GM12878 (cell line): ENCODE measurements at regions not wholly inside any gene's neighbourhood (a gene's known extent, or its start where the extent isn't known, plus 50 kb on each side); places are given as distances from the start of the nearest gene placed in this dataset.

Experiments
- PML ChIP-seq: IDR thresholded peaks from 2 replicates; pipeline ENCODE4 v1.6.1; 2012; ENCODE audit warnings: low read length, inconsistent platforms
- RFX5 ChIP-seq: IDR thresholded peaks from 2 replicates; pipeline ENCODE4 v1.6.1; 2011; ENCODE audit warnings: low read depth, low read length, improper control_type of control experiment
- SMAD5 ChIP-seq: IDR thresholded peaks from 2 replicates; pipeline ENCODE4 v1.6.1; 2016; ENCODE audit warnings: antibody characterized with exemption, low read depth
- TCF12 ChIP-seq: IDR thresholded peaks from 2 replicates; pipeline ENCODE4 v1.6.1; 2011; ENCODE audit warnings: low read depth, mild to moderate bottlenecking, low read length
- ZNF217 ChIP-seq: fragments of 450-650 bp; IDR thresholded peaks from 2 replicates; pipeline ENCODE4 v1.6.1; 2017; ENCODE audit warnings: antibody characterized with exemption, mild to moderate bottlenecking
- ZNF622 ChIP-seq: fragments of 450-650 bp; IDR thresholded peaks from 2 replicates; pipeline ENCODE4 v1.6.1; 2017; ENCODE audit warnings: mild to moderate bottlenecking, inconsistent platforms
- ZSCAN29 ChIP-seq: fragments of 450-650 bp; IDR thresholded peaks from 2 replicates; pipeline ENCODE4 v1.6.1; 2017; ENCODE audit warnings: mild to moderate bottlenecking, moderate library complexity
- TF ChIP-seq, protein P1 (sequence below): fragments of 450-650 bp; formaldehyde crosslinking; IDR thresholded peaks from 2 replicates; pipeline ENCODE4 v1.5.0; 2022; ENCODE audit warnings: mild to moderate bottlenecking, missing genetic modification characterization
- TF ChIP-seq, protein P2 (sequence below): IDR thresholded peaks from 2 replicates; pipeline ENCODE4 v1.6.1; 2012; ENCODE audit warnings: low read length, inconsistent platforms
- TF ChIP-seq, protein P3 (sequence below): IDR thresholded peaks from 2 replicates; pipeline ENCODE4 v1.6.1; 2011; ENCODE audit warnings: borderline replicate concordance, low read depth, mild to moderate bottlenecking, moderate library complexity, low read length; ENCODE audit not compliant: insufficient read depth, poor library complexity, severe bottlenecking
- TF ChIP-seq, protein P4 (sequence below): fragments of 450-650 bp; IDR thresholded peaks from 2 replicates; pipeline ENCODE4 v1.6.1; 2017; ENCODE audit warnings: antibody characterized with exemption, mild to moderate bottlenecking, moderate library complexity
- TF ChIP-seq, protein P5 (sequence below): IDR thresholded peaks from 2 replicates; pipeline ENCODE4 v1.6.1; 2012; ENCODE audit warnings: low read depth, low read length, improper control_type of control experiment
- TF ChIP-seq, protein P6 (sequence below): fragments of 450-650 bp; IDR thresholded peaks from 2 replicates; pipeline ENCODE4 v1.6.1; 2018; ENCODE audit warnings: borderline replicate concordance, mild to moderate bottlenecking; ENCODE audit not compliant: partially characterized antibody
- TF ChIP-seq, protein P7 (sequence below): fragments of 450-650 bp; formaldehyde crosslinking; IDR thresholded peaks from 2 replicates; pipeline ENCODE4 v1.4.0; 2022; ENCODE audit warnings: mild to moderate bottlenecking, moderate library complexity

DNA sequence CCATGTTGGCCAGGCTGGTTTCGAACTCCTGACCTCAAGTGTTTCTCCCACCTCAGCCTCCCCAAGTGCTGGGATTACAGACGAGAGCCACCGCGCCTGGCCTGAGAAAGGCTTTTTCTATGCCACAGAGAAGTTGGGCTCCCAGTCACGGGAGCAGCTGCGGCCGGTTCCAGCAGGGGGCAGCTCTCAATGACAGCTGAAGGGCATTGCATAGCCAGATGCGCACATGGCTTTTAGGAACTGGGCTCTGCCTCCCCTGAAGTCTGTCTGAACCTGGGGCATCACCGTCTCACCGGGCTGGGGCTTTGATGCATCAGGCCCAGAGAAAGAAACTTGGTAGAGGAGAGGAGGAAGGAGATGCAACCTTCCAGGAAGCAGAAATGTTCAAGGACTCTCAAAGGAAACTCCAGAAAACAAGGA lies 84.2 kb upstream of the LAPTM4A start (continued):
- TF ChIP-seq, protein P1, sequence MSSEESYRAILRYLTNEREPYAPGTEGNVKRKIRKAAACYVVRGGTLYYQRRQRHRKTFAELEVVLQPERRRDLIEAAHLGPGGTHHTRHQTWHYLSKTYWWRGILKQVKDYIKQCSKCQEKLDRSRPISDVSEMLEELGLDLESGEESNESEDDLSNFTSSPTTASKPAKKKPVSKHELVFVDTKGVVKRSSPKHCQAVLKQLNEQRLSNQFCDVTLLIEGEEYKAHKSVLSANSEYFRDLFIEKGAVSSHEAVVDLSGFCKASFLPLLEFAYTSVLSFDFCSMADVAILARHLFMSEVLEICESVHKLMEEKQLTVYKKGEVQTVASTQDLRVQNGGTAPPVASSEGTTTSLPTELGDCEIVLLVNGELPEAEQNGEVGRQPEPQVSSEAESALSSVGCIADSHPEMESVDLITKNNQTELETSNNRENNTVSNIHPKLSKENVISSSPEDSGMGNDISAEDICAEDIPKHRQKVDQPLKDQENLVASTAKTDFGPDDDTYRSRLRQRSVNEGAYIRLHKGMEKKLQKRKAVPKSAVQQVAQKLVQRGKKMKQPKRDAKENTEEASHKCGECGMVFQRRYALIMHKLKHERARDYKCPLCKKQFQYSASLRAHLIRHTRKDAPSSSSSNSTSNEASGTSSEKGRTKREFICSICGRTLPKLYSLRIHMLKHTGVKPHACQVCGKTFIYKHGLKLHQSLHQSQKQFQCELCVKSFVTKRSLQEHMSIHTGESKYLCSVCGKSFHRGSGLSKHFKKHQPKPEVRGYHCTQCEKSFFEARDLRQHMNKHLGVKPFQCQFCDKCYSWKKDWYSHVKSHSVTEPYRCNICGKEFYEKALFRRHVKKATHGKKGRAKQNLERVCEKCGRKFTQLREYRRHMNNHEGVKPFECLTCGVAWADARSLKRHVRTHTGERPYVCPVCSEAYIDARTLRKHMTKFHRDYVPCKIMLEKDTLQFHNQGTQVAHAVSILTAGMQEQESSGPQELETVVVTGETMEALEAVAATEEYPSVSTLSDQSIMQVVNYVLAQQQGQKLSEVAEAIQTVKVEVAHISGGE (CRISPR knock-in tag): no peak
- TF ChIP-seq ZSCAN29 (no peak), ZNF217 (no peak), TCF12 (peak; percentile 77; the same call in 1 of the 2 replicates), PML (no peak), ZNF622 (no peak), SMAD5 (no peak), RFX5 (no peak)
- TF ChIP-seq, protein P2, sequence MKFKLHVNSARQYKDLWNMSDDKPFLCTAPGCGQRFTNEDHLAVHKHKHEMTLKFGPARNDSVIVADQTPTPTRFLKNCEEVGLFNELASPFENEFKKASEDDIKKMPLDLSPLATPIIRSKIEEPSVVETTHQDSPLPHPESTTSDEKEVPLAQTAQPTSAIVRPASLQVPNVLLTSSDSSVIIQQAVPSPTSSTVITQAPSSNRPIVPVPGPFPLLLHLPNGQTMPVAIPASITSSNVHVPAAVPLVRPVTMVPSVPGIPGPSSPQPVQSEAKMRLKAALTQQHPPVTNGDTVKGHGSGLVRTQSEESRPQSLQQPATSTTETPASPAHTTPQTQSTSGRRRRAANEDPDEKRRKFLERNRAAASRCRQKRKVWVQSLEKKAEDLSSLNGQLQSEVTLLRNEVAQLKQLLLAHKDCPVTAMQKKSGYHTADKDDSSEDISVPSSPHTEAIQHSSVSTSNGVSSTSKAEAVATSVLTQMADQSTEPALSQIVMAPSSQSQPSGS: no peak
- TF ChIP-seq, protein P3, sequence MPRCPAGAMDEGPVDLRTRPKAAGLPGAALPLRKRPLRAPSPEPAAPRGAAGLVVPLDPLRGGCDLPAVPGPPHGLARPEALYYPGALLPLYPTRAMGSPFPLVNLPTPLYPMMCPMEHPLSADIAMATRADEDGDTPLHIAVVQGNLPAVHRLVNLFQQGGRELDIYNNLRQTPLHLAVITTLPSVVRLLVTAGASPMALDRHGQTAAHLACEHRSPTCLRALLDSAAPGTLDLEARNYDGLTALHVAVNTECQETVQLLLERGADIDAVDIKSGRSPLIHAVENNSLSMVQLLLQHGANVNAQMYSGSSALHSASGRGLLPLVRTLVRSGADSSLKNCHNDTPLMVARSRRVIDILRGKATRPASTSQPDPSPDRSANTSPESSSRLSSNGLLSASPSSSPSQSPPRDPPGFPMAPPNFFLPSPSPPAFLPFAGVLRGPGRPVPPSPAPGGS: no peak
- TF ChIP-seq, protein P4, sequence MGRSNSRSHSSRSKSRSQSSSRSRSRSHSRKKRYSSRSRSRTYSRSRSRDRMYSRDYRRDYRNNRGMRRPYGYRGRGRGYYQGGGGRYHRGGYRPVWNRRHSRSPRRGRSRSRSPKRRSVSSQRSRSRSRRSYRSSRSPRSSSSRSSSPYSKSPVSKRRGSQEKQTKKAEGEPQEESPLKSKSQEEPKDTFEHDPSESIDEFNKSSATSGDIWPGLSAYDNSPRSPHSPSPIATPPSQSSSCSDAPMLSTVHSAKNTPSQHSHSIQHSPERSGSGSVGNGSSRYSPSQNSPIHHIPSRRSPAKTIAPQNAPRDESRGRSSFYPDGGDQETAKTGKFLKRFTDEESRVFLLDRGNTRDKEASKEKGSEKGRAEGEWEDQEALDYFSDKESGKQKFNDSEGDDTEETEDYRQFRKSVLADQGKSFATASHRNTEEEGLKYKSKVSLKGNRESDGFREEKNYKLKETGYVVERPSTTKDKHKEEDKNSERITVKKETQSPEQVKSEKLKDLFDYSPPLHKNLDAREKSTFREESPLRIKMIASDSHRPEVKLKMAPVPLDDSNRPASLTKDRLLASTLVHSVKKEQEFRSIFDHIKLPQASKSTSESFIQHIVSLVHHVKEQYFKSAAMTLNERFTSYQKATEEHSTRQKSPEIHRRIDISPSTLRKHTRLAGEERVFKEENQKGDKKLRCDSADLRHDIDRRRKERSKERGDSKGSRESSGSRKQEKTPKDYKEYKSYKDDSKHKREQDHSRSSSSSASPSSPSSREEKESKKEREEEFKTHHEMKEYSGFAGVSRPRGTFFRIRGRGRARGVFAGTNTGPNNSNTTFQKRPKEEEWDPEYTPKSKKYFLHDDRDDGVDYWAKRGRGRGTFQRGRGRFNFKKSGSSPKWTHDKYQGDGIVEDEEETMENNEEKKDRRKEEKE: no peak
- TF ChIP-seq, protein P5, sequence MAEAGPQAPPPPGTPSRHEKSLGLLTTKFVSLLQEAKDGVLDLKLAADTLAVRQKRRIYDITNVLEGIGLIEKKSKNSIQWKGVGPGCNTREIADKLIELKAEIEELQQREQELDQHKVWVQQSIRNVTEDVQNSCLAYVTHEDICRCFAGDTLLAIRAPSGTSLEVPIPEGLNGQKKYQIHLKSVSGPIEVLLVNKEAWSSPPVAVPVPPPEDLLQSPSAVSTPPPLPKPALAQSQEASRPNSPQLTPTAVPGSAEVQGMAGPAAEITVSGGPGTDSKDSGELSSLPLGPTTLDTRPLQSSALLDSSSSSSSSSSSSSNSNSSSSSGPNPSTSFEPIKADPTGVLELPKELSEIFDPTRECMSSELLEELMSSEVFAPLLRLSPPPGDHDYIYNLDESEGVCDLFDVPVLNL: no peak
- TF ChIP-seq, protein P6, sequence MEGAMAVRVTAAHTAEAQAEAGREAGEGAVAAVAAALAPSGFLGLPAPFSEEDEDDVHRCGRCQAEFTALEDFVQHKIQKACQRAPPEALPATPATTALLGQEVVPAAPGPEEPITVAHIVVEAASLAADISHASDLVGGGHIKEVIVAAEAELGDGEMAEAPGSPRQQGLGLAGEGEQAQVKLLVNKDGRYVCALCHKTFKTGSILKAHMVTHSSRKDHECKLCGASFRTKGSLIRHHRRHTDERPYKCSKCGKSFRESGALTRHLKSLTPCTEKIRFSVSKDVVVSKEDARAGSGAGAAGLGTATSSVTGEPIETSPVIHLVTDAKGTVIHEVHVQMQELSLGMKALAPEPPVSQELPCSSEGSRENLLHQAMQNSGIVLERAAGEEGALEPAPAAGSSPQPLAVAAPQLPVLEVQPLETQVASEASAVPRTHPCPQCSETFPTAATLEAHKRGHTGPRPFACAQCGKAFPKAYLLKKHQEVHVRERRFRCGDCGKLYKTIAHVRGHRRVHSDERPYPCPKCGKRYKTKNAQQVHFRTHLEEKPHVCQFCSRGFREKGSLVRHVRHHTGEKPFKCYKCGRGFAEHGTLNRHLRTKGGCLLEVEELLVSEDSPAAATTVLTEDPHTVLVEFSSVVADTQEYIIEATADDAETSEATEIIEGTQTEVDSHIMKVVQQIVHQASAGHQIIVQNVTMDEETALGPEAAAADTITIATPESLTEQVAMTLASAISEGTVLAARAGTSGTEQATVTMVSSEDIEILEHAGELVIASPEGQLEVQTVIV: no peak
- TF ChIP-seq, protein P7, sequence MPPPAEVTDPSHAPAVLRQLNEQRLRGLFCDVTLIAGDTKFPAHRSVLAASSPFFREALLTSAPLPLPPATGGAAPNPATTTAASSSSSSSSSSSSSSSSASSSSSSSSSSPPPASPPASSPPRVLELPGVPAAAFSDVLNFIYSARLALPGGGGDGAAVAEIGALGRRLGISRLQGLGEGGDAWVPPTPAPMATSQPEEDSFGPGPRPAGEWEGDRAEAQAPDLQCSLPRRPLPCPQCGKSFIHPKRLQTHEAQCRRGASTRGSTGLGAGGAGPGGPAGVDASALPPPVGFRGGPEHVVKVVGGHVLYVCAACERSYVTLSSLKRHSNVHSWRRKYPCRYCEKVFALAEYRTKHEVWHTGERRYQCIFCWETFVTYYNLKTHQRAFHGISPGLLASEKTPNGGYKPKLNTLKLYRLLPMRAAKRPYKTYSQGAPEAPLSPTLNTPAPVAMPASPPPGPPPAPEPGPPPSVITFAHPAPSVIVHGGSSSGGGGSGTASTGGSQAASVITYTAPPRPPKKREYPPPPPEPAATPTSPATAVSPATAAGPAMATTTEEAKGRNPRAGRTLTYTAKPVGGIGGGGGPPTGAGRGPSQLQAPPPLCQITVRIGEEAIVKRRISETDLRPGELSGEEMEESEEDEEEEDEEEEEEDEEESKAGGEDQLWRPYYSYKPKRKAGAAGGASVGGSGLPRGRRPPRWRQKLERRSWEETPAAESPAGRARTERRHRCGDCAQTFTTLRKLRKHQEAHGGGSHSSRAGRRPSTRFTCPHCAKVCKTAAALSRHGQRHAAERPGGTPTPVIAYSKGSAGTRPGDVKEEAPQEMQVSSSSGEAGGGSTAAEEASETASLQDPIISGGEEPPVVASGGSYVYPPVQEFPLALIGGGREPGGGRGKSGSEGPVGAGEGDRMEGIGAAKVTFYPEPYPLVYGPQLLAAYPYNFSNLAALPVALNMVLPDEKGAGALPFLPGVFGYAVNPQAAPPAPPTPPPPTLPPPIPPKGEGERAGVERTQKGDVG (CRISPR knock-in tag): no peak
